Kasumi-1 (cell line): ENCODE measurements at regions not wholly inside any gene's neighbourhood (a gene's known extent, or its start where the extent isn't known, plus 50 kb on each side); places are given as distances from the start of the nearest gene placed in this dataset.

ENCODE experiments used
- DNase-seq, 2 experiments: peaks; one replicate each; lab custom pipeline; 2025; lab: John Stamatoyannopoulos, UW

DNA sequence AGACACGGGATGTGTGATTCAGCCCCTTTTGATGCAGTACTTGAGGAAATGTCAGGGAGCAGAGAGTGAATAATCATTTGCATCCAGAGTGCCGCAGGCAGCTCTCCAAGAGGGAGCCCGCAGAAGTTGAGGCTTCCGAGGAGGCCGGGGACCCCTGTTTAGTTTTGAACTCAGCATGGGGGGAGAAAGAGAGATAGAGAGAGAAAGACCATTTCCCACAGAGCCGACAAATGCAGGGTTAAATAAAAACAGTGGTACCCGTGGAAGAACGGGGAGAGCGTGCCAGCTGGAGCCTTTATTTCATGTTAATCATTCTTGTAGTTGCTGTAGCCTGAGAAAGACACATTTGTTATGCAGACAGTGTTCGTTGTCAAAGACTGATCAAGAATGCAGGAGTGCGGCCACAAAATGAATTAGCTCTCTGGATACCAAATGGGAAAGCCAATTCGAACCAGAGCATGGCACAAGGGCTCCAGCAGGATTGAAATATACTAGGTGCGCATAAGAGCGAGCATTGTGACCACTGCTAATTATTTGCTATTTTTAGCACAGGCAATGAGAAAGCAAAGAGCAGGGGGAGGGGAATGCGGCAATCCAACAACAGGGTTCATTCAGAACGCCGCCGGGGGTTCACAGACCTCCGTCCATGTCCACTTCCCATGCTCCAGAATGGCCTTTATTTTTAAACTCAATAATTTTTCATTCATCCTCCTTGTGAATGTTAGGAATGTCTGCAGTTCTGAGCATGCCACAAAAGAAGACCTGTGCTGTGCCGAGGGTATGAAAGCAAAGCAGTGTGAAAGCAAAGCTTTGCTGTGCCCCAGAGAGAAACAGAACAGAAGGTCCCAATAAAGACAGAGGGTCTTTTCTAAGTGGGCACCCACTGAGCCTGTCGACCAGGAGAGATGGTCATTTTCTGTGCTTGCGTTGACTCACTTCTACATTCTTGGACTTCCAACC is 243.9 kb upstream of the VCX3A start:
- no peak for DNase-seq

DNA sequence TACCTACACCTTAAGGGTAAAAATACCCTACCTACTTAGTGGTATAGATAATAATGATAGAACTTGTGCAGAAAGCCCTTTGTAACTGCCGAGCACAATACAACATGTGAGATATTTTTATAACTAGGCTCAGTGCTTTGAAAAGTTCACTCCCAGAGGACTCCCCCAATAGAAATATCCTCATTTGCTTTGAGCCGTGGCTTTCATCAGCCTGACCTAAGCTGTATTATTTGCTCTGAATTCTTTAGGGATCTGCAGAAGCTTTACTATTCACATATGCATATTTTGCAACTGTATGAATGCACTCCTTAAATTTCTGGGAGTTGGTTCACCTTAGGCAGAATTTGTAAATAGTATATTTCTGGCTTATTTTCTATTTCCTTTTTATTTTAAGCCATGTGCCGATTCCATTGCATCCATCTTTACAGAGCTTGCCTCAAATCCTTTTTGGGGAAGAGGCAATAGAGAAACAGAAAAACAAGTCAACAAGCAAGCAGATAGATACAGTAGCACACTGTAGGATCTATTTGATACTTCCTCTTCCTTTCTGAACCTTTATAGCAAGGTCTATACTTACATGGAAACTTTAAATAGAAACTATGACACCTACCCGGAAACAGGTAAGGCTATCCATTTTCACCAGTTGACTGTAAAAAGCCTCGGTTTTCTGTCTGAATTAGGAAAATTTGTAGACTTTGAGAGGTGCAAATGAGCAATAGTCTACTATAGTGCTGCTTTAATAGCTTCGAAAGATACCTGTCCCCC is 242.5 kb upstream of the VCX3A start:
- no peak for DNase-seq

DNA sequence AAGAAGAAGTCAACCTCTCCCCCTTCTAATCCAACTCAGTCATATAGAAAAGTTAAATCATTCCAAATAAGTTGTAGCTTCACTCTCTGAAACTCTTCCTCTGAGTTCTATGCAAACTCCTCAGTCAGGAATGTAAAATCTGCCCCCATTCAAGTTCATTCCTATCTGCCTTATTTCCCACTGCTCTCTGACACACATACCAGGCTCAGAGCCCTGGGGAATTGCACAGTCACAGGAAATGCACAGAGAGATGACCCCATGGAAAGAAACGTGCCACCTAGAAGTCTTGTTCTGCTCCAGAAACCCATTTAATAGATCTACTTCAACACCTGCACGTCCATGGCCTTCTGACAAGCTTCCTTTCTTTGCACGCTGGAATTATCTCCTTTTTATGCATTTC is 236.0 kb upstream of the VCX3A start:
- DNase-seq = no peak

DNA sequence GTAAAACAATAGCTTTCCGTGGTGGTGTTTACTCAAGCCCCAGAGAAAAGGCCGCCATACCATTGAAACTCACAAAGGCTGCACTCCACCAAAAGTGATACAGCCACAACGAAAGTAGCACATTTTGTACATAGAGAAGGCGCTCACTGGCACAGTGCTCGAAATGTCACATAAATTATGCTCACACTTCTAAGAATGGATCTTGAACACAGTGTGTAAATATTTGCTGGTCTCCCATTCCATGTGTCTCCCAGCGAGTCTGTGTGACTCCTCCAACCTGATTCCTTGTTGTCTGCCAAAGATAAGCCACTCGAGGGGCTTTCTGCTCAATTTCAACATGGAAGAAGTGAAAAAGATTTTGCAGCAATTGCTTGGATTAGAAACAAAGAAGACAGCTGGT is 234.0 kb upstream of the VCX3A start:
- no peak for DNase-seq

DNA sequence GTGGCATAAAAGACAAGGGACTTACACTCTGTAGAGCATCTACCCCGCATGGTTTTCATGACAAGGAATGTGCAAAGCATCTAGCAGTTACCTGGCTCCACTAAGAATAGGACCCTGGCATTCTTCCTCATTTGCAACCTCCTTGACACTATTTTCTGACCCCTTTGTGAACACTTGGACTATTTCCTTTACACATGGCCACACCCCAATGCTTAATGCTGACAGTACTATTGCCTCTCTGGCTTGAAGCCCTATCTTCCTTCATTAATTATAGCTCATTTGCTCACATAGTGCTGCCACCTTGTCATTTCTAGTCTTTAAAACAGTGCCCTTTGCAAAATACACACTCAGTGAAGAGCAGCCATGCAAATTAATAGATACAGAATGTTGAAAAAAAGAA is 226.3 kb upstream of the VCX3A start:
- no peak for DNase-seq

DNA sequence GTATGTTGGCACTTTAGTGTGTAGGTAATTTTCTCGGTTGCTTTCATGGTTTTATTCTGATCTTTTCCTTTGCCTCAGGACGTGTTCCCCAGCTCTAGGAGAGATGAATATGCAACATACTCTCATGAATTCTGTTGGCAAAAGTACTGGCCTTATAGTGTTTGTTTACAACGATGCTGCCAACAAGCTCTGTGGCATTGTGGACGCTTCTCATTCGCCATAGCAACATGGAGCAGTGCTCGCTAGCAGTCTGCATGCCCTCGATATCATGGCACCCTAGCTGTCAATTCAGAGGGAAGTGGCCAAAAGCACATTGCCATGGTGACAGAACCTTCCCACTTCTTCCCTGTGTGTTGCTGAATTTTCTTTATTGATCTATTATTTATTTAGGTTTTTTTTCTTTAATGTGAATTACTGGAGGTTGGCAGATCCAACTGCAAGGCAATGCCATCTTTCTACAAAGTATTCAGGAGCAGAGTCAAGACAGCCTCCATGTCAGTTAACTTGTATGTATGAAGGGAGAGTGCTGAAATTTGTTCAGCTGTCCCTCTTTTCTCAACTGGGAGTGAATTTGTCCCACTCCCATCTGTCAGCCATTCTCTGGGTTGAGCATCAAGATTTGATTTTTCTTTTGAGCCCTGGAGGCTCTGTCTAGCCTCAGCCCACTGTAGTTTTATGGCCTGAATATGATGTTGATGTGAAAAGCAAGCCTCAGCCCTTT is 224.9 kb upstream of the VCX3A start:
- no peak for DNase-seq

DNA sequence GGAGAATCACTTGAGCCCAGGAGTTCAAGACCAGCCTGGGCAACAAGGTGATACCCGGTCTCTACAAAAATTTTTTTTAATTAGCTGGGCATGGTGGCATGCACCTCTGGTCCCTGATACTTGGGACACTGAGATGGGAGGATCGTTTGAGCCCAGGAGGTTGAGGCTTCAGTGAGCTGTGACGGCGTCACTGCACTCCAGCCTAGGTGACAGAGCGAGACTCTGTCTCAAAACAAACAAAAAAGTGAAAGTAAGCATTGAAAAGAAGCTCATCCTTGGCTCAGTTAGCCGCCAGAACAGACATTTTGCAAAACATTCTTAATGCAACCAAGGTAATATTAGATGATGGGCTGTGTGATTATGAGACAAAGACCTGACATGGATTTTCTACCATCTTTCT is 223.3 kb upstream of the VCX3A start:
- no peak for DNase-seq

DNA sequence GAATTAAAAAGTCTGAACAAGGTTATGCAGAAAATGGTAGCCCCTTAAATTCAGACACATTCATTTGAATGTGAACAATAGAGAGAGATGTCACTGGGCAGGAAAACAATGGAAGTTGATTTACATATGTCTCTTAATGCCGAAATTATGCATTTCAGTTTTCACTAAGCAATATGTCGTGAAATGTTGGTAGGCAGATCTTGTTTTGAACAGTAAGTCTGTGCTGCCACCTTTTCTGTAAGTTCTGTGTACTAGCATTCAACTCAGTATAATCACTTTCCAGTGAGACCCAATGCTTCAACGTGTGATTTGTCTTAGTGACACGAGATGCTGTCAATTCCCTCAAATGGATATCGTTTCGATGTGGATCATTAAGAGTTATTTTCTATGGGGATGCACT is 222.7 kb upstream of the VCX3A start:
- no peak for DNase-seq

DNA sequence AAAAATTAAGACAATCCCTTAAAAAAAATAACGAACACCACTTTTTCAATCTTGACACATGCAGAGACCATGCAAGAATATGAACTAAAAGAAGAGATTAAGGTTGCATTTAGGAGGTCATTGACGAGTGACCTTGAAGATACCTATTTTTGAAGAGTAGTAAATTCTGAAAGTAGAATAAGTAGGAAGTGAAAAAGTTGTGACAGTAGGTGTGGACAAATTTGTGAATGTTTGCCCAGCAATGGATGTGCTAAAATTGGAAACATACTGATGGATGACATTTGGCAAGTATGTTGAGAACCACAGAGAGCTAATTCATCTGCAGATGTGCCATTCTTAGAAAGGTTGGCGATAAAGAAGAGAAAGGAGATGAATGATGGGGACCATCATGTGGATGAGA is 213.7 kb upstream of the VCX3A start:
- no peak for DNase-seq

DNA sequence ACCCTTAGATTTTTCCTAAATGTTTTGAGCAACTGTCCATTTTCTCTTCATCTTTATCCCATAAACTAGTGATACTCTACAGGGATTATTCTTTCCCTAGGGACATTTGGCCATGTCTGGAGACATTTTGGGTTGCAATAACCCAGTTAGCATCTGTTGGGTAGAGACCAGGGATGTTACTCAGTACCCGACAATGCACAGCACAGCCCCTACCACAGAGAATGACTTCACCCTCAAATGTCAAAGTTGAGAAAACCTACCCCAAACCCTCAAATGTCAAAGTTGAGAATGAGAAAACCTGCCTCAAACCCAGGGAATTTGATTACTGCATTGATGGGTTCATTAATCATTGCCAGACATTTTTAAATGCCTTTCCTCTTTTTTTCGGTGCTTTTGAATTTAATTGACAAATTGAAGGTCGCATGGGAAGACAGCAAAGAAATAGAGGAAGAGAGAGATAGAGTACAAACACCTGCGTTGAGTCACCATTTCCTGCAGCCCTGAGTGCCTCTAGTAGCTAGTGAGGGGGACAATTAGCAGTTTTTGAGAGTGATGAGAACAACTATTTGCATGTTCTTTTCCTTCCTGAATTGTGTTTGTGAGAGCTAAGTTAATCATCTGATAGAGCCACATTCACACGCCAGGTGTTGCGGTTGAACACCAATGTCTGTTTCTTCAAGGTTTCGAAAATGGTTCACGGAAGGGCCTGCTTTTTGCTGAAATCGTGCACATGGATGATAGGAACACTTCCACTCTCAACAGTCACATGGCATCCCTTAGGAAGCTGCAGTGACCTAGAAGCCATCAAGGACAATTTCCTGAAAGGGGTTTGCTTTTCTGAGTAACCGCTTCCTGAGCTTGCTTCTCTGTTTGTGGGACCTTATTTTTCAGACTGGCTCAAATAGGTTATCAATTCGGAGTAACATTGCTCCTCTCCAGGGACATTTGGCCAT is 203.9 kb upstream of the VCX3A start:
- DNase-seq = no peak

DNA sequence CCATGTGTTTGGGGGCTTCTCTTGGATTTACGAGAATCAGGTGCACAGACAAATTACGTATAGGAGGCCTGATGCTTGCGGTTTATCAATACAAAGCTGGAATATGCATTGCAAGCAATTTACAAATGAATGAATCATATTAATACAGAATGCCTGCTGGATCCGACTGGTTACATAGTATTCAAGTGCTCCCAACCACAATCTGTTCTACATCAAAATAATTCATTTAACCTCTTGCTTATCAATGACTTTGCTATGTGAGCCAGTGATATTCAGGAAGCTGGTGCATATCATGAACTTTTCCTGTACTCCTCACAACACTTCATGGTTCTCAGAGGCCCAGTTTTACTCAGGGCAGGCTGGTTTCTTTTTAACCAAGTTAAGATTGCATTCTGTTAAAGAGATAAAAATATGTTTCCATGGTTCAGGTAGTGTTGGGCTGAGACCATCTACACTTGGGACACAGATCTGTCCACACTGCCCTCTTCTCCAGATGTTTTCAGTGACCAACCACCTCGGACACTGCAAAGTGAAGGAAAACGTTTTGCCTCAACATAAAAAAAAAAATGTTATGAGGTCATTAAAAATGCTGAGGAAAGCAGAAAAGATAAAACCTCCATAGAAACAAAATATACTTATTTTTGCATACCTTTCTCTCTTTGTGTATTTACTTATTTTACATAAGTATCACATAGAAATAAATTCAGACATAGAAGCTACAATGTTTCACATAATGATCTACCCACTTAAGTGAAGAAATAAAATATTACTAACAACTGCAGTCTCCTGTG is 200.1 kb upstream of the VCX3A start:
- no peak for DNase-seq

DNA sequence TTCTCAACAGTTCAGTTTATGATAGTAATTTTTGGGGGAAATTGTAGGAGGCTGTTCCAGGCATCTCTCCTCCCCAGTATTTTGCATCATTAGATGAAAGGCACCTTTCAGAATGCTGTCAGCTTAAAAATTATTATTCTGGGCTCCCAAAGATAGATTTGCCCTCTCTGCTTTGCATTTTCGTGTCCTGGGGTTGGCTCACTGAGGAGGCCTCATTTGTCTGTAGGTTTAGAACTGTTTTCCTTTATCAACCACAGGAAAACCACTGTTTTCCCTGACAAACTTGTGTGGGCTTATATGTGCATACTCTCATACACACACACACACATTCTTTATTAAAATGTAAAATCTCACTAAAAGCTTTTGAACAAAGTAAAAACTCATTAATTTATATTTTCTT is 197.2 kb upstream of the VCX3A start:
- DNase-seq = peak in 1 of 2 experiments; percentile 1

DNA sequence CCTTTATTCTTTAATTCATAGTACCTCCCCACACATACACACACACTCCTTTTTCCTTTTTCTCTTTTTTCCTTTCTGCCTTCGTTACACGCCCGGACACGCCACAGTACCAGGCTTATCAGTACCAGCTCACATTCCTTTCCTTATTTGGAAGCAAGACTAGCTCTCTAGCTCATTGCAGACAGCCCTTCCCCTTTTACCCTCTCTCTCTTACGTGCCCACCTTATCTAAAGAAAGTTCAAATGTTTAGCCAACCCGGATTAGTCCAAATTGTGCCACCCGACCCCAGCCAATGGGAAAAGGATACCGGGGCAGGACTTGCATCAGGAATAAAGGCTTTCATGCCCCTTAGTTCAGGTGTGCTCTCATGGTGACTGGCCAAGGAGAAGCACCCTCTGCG is 194.7 kb upstream of the VCX3A start:
- no peak for DNase-seq

DNA sequence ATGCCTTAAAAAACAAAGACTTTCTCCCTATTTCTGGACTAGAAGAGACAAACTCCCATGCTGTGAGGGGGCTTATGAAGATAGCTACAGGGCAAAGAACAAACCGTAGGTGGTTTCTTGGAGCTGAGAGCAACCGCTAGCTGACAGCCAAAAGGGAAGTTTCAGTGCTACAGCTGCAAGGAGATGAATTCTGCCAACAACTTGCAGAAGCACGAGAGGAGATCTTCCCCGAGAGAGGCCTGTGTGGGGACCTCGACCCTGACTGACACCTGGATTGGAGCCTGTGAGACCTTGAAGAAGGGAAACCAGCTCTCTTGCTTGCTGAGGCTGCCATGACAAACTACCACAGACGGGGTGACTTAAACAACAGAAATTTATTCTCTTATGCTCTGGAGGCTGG is 183.8 kb upstream of the VCX3A start:
- no peak for DNase-seq

DNA sequence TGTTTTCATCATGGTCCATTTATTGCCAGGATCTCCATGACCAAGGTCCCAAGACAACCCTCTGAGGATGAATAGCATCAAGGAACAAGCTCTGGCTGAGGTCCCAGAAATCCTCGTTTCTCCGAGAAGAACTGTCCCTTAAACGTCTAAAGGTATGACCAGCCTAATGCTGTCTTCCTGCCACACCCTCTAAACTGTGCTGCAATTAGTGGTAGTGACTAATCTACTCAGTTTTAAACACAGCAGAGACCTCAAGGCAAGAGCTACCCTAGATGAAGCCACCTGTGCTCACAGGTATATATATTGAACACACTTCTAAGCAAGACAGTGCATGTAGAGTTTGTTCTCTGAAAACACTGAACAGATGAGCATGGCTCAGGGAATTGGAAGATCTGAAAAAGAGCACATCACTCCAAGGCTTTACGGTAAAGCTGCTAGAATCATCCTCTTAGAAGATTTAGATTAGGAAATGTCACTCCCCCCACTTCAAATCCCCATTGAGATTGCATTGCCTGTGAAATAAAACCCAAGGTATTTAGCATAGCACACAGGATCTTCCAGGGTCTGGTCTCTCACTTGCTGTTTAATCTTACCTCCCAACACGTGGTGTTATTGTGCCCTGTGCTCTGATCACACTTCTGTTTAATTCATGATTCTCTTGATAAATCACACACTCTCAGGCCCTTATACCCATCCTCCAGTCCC is 173.9 kb upstream of the VCX3A start:
- no peak for DNase-seq

DNA sequence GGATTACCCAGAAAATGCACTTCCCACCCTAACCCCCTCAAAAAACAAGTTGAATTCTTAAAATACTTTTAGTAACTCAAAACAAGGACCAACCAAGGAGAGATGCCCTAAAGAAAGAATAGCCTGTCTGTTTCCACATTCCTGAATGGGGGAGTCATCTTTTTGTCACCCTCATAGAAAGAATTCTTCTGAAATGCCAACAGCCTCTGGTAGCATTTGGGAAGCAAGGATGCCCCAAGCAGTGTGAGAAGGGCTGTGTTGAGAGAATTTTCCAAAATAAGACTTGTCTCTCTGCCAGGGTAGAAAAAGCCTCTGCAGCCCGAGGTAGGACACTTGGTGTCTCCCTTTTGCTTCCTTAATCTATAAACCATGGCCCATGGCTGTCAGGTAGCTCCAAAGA is 173.1 kb upstream of the VCX3A start:
- DNase-seq = no peak

DNA sequence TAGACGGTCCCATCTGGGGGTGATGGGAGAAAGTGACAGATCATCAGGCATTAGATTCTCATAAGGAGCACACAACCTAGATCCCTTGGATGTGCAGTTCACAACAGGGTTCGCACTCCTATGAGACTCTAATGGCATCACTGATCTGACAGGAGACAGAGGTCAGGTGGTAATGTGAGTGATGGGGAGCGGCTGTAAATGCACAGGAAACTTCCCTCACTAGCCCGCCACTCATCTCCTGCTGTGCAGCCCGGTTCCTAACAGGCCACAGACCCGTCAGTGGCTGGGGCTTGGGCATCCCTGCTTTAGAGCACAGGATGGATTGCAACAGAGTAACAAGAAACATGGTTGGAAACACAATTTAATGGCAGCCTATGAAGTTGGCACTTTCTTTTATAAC is 172.6 kb upstream of the VCX3A start:
- no peak for DNase-seq

DNA sequence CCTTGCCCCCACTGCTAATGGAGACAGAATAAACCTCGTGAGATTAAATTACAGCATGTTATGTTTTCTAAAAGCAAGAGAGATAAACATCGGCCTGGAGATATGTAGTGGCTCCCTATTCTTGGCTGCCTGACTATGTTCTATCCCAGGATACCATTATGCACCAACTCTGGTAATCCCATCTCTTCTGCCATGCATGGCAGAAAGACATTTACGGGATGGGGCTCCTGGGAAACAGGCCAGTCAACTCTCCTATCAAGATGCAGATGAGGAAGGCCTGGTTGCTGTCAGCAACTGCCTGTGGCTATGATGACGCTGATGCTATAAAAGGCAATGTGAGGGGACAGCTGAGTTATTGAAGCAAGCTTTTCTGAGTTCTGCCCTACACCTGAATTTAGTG is 166.2 kb upstream of the VCX3A start:
- DNase-seq = no peak

DNA sequence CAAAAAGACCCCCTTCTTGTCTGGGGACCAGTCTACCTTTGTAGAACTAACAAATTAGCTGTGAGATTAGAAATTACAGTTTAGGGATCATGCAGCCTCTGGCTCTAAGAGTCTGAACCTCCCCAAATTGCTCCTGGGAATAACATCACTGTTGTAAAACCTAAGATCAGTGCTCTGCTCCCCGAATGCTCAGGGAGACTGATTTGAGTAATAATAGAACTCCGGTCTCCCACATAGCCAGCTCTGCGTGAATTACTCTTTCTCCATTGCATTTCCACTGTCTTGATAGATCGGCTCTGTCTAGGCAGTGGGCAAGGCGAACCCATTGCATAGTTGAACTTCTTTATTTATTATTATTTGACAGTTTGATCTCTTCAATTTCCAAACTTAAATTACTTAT is 160.8 kb upstream of the VCX3A start:
- DNase-seq = no peak

DNA sequence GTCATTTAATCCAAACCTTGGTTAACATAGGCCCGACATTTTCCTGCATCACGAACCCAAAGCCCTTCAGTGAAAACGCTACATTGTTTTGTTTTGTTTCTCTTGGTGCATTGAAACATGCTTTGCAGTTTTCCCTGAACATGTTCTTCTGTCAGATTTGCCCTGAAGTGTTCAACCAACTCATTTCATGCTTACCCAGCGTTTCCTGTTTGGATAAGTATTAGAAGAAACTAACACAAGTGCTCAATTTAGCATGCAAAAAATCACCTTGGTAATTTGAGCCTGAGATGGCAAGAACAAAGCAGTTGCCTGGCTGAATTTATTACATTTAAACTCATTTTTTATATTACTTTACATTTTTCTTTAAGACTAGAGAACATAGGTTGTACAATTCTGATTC is 160.1 kb upstream of the VCX3A start:
- no peak for DNase-seq
